GM18861 (cell line): ENCODE measurements at regions not wholly inside any gene's neighbourhood (a gene's known extent, or its start where the extent isn't known, plus 50 kb on each side); places are given as distances from the start of the nearest gene placed in this dataset.
"Not testable (repeated sequence)": the region's sequence is repeated elsewhere in the genome, so short reads cannot be mapped to it uniquely, and the experiment has no call there.

ENCODE experiments used
- ATAC-seq: cut with Tn5 transposase; IDR thresholded peaks from one replicate; pipeline ENCODE4 v1.9.1; 2021; ENCODE audit not compliant: unreplicated experiment

- no peak for ATAC-seq
Measured at GRCh38 chr4:81375745-81376144, 96.0 kb downstream of the RASGEF1B start.

GRCh38 chr4:81369886-81370285 is 101.8 kb downstream of the RASGEF1B start:
- ATAC-seq = no peak

- no peak for ATAC-seq
Measured at GRCh38 chr4:81366779-81367178, 104.9 kb downstream of the RASGEF1B start.

GRCh38 chr4:81360737-81361136 is 111.0 kb downstream of the RASGEF1B start:
- ATAC-seq = no peak

GRCh38 chr4:81359207-81359606 is 112.5 kb downstream of the RASGEF1B start:
- no peak for ATAC-seq

- ATAC-seq = no peak
Measured at GRCh38 chr4:81358154-81358553, 113.6 kb downstream of the RASGEF1B start.

- no peak for ATAC-seq
Measured at GRCh38 chr4:81356621-81357020, 115.1 kb downstream of the RASGEF1B start.

- ATAC-seq = no peak
Measured at GRCh38 chr4:81355136-81355535, 116.6 kb downstream of the RASGEF1B start.

GRCh38 chr4:81353861-81354260 is 117.8 kb downstream of the RASGEF1B start:
- no peak for ATAC-seq

GRCh38 chr4:81352446-81352835 is 119.3 kb downstream of the RASGEF1B start:
- no peak for ATAC-seq

- peak; percentile 88 for ATAC-seq
Measured at GRCh38 chr4:81351654-81352445, 119.9 kb downstream of the RASGEF1B start.

- ATAC-seq = no peak
Measured at GRCh38 chr4:81350040-81350439, 121.7 kb downstream of the RASGEF1B start.

GRCh38 chr4:81348778-81349094 is 123.0 kb downstream of the RASGEF1B start:
- no peak for ATAC-seq

GRCh38 chr4:81348086-81348777 is 123.5 kb downstream of the RASGEF1B start:
- ATAC-seq = no peak

GRCh38 chr4:81346719-81347118 is 125.0 kb downstream of the RASGEF1B start:
- no peak for ATAC-seq

GRCh38 chr4:81343536-81343935 is 128.2 kb downstream of the RASGEF1B start:
- no peak for ATAC-seq

GRCh38 chr4:81343046-81343445 is 128.0 kb upstream of the PRKG2 start:
- no peak for ATAC-seq

- no peak for ATAC-seq
Measured at GRCh38 chr4:81337211-81337610, 122.2 kb upstream of the PRKG2 start.

GRCh38 chr4:81335122-81335912 is 120.3 kb upstream of the PRKG2 start:
- ATAC-seq = no peak

GRCh38 chr4:81330018-81330417 is 115.0 kb upstream of the PRKG2 start:
- no peak for ATAC-seq

GRCh38 chr4:81326581-81326980 is 111.6 kb upstream of the PRKG2 start:
- no peak for ATAC-seq

- ATAC-seq = not testable (repeated sequence)
Measured at GRCh38 chr4:81324594-81324993, 109.6 kb upstream of the PRKG2 start.
